NCI-H345 treated with DMSO at 0.1 percent for 48 hours (cell line): ENCODE measurements at regions not wholly inside any gene's neighbourhood (a gene's known extent, or its start where the extent isn't known, plus 50 kb on each side); places are given as distances from the start of the nearest gene placed in this dataset.

ENCODE experiments used
- DNase-seq: peaks from one replicate; lab custom pipeline; 2025; ENCODE audit not compliant: unreplicated experiment; lab: John Stamatoyannopoulos, UW

GRCh38 chr20:12638633-12639312 lies 370.0 kb upstream of the SPTLC3 start:
- DNase-seq, result no peak

- DNase-seq, result no peak
These were observed 368.5 kb upstream of the SPTLC3 start for GRCh38 chr20:12640251-12640650.

GRCh38 chr20:12641619-12642018 lies 367.2 kb upstream of the SPTLC3 start:
- DNase-seq, result no peak

GRCh38 chr20:12644461-12644860 lies 364.3 kb upstream of the SPTLC3 start:
- no peak for DNase-seq

- DNase-seq, result no peak
These were observed 359.5 kb upstream of the SPTLC3 start for GRCh38 chr20:12649234-12649633.

GRCh38 chr20:12653642-12654041 lies 355.1 kb upstream of the SPTLC3 start:
- no peak for DNase-seq

GRCh38 chr20:12659942-12660341 lies 348.8 kb upstream of the SPTLC3 start:
- no peak for DNase-seq

GRCh38 chr20:12660918-12661317 lies 347.9 kb upstream of the SPTLC3 start:
- DNase-seq, result no peak

- DNase-seq, result no peak
These were observed 338.5 kb upstream of the SPTLC3 start for GRCh38 chr20:12670301-12670700.

- DNase-seq, result no peak
These were observed 335.4 kb upstream of the SPTLC3 start for GRCh38 chr20:12673352-12673751.

- no peak for DNase-seq
These were observed 330.8 kb upstream of the SPTLC3 start for GRCh38 chr20:12677925-12678324.

GRCh38 chr20:12679447-12679846 lies 329.3 kb upstream of the SPTLC3 start:
- no peak for DNase-seq

GRCh38 chr20:12682613-12683012 lies 326.2 kb upstream of the SPTLC3 start:
- no peak for DNase-seq

GRCh38 chr20:12687476-12687875 lies 321.3 kb upstream of the SPTLC3 start:
- DNase-seq, result no peak

GRCh38 chr20:12695937-12696336 lies 312.8 kb upstream of the SPTLC3 start:
- DNase-seq, result no peak

- DNase-seq, result no peak
These were observed 310.0 kb upstream of the SPTLC3 start for GRCh38 chr20:12698817-12699216.

GRCh38 chr20:12699374-12700228 lies 309.2 kb upstream of the SPTLC3 start:
- peak; percentile 52 for DNase-seq

GRCh38 chr20:12700701-12701100 lies 308.1 kb upstream of the SPTLC3 start:
- DNase-seq, result no peak

GRCh38 chr20:12702312-12702711 lies 306.5 kb upstream of the SPTLC3 start:
- no peak for DNase-seq

GRCh38 chr20:12715371-12715770 lies 293.4 kb upstream of the SPTLC3 start:
- no peak for DNase-seq

GRCh38 chr20:12715991-12716680 lies 292.6 kb upstream of the SPTLC3 start:
- DNase-seq, result no peak

- DNase-seq, result no peak
These were observed 291.7 kb upstream of the SPTLC3 start for GRCh38 chr20:12717061-12717460.
